Fibroblast of skin of left quadriceps (primary cell): ENCODE measurements at regions not wholly inside any gene's neighbourhood (a gene's known extent, or its start where the extent isn't known, plus 50 kb on each side); places are given as distances from the start of the nearest gene placed in this dataset.

Experiments used
- DNase-seq, 2 experiments: peaks; one replicate each; pipeline ENCODE4 v3.0.0-alpha.2; 2013; ENCODE audit warnings: low read depth in 2 of 2

DNA sequence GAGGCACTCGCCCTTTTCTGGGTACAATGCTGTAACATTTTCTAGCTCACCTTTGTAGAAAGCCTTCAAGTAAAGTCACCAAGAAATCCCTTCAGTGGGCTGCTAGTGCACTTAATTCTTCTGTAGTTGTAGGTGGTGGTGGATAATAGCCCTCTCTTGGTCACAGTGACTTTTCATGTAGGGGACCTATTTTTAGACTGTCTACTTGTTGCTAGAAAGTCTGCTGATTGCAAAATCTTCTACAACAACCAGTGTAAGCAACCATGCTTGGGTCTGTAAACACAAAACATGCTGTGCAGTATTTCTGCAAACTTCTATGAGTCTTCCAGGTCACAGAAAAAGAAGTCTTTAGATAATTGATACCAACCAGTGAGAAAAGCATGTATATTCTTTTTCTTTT is 55.6 kb downstream of the PBDC1 start:
- DNase-seq: no peak

DNA sequence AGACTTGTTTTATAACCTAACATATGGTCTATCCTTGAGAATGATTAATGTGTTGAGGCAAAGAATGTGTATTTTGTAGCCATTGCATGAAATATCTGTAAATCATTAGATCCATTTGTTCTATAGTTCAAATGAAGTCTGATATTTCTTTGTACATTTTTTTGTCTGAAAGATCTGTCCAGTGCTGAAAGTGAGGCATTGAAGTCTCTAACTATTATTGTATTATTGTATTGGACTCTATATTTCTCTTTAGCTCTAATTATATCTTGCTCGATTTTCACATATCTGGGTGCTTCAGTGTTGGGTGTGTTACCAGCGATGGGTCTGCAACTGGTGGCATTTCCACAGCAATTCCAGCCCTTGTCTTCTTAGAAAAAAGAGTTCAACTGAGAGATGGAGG is 76.0 kb downstream of the PBDC1 start:
- DNase-seq: no peak

DNA sequence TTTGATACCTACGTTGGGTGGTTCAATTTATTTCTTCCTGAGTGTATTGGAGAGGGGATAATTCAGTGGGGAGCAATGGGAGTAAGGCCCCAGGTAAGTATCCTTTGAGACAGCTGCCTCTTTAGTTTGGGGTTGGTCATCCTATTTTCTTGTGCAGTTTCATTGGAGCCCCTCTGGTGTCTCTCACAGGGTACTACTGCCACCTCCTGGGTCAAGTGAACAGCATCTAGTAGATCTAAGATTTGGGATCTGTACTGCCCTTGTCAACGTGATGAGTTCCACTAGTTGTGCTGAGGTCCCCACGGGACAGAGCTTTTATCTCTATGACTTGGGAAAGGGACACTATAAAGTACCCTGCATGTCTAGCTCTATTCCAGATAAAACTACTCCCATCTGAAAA is 80.6 kb downstream of the PBDC1 start:
- DNase-seq: peak; percentile 9 to 10

DNA sequence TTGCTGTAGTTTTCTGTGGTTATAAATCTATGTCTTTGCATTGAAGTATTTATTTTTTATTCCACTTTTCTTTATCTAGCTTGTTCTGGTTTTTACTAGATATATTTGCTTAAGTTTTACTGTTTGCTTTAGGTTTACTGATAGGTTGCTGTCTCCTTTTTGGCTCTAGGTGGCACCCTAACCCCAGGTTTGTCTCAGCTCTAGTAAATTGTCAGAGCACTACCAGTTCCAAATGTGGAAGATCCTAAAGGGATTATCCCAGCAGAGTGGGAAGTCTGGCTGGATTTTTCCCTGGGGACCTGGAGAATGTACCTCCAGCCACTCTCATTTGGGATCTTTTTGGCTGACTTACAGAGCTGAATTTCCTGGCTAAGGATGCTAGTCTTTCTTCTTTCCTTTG is 106.1 kb downstream of the PBDC1 start:
- peak; percentile 2 for DNase-seq
